ENCODE measurements at regions not wholly inside any gene's neighbourhood (a gene's known extent, or its start where the extent isn't known, plus 50 kb on each side); places are given as distances from the start of the nearest gene placed in this dataset.

- TF ChIP-seq, protein P1, sequence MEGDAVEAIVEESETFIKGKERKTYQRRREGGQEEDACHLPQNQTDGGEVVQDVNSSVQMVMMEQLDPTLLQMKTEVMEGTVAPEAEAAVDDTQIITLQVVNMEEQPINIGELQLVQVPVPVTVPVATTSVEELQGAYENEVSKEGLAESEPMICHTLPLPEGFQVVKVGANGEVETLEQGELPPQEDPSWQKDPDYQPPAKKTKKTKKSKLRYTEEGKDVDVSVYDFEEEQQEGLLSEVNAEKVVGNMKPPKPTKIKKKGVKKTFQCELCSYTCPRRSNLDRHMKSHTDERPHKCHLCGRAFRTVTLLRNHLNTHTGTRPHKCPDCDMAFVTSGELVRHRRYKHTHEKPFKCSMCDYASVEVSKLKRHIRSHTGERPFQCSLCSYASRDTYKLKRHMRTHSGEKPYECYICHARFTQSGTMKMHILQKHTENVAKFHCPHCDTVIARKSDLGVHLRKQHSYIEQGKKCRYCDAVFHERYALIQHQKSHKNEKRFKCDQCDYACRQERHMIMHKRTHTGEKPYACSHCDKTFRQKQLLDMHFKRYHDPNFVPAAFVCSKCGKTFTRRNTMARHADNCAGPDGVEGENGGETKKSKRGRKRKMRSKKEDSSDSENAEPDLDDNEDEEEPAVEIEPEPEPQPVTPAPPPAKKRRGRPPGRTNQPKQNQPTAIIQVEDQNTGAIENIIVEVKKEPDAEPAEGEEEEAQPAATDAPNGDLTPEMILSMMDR (IDR thresholded peaks at IDR 0.05), result no peak
- no peak for TF ChIP-seq POLR2A (IDR thresholded peaks at IDR 0.05)
Measured at GRCh38 chr7:68250143-68250542, 1253.5 kb downstream of the TYW1 start.
